Neural crest cell (in vitro differentiated cells): ENCODE measurements at regions not wholly inside any gene's neighbourhood (a gene's known extent, or its start where the extent isn't known, plus 50 kb on each side); places are given as distances from the start of the nearest gene placed in this dataset.

Experiments used
- DNase-seq: peaks from one replicate; pipeline ENCODE4 v3.0.0; 2021; ENCODE audit warnings: low read depth, mixed read lengths, low spot score
- H3K27ac Mint-ChIP-seq: one replicate; pipeline ENCODE4 v1.8.0; 2021; ENCODE audit warnings: mild to moderate bottlenecking, mixed read lengths; ENCODE audit not compliant: unreplicated experiment
- H3K27me3 Mint-ChIP-seq: 2 replicates; pipeline ENCODE4 v1.8.0; 2021; ENCODE audit warnings: low read depth, mild to moderate bottlenecking, mixed read lengths
- H3K36me3 Mint-ChIP-seq: 2 replicates; pipeline ENCODE4 v1.8.0; 2021; ENCODE audit warnings: low read depth, mild to moderate bottlenecking, mixed read lengths
- H3K4me1 Mint-ChIP-seq: 2 replicates; pipeline ENCODE4 v1.8.0; 2021; ENCODE audit warnings: mixed read lengths
- H3K4me3 Mint-ChIP-seq: one replicate; pipeline ENCODE4 v1.8.0; 2021; ENCODE audit warnings: mild to moderate bottlenecking, mixed read lengths
- H3K9me3 Mint-ChIP-seq: 2 replicates; pipeline ENCODE4 v1.8.0; 2021; ENCODE audit warnings: mixed read lengths
- TF ChIP-seq, protein P1 (sequence below): fragments of 200-600 bp; sonication (generic); conservative IDR thresholded peaks from 2 replicates; pipeline ENCODE4 v1.5.0; 2021; ENCODE audit warnings: antibody characterized with exemption, mild to moderate bottlenecking

DNA sequence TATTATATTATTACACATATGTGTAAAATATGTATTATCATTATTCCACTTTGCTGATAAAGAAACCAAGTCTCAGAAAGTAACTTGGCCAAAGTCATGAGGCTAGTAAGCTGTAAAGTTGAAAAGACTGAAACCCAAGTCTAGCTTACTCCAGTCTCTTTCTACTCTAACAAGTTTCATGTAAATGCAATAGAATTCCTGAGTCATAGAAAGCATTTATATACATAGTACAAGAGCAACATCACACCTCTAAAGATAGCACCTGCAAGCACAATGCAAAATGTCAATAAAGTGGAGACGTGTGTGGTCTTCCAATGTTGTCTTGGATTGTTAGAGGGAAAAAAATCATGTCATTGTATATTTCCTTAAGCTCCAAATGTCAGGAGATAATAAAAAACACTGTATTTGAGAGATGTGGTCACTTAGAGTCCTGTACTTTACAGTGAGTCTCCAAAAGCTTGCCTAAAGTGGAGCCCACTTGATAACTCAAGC, 430.3 kb upstream of the NRP1 start:
- H3K4me1 Mint-ChIP-seq = peaks cover 13% of the 10 kb centered on the region
- no peak overlapping the region for H3K4me3 Mint-ChIP-seq
- H3K27me3 Mint-ChIP-seq = no peaks in the 10 kb centered on the region
- H3K36me3 Mint-ChIP-seq = no peaks in the 10 kb centered on the region
- H3K27ac Mint-ChIP-seq = no peak overlapping the region
- TF ChIP-seq, protein P1, sequence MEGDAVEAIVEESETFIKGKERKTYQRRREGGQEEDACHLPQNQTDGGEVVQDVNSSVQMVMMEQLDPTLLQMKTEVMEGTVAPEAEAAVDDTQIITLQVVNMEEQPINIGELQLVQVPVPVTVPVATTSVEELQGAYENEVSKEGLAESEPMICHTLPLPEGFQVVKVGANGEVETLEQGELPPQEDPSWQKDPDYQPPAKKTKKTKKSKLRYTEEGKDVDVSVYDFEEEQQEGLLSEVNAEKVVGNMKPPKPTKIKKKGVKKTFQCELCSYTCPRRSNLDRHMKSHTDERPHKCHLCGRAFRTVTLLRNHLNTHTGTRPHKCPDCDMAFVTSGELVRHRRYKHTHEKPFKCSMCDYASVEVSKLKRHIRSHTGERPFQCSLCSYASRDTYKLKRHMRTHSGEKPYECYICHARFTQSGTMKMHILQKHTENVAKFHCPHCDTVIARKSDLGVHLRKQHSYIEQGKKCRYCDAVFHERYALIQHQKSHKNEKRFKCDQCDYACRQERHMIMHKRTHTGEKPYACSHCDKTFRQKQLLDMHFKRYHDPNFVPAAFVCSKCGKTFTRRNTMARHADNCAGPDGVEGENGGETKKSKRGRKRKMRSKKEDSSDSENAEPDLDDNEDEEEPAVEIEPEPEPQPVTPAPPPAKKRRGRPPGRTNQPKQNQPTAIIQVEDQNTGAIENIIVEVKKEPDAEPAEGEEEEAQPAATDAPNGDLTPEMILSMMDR = no peak
- peaks cover 8% of the 10 kb centered on the region for H3K9me3 Mint-ChIP-seq
- no peak for DNase-seq

- Mint-ChIP-seq H3K4me3 (no peak overlapping the region), H3K27ac (peak overlapping the region; percentile 10), H3K9me3 (peaks cover 5% of the 10 kb centered on the region), H3K27me3 (no peaks in the 10 kb centered on the region), H3K36me3 (no peaks in the 10 kb centered on the region), H3K4me1 (peaks cover 13% of the 10 kb centered on the region)
- DNase-seq = no peak
- TF ChIP-seq, protein P1 = no peak
Observed at GRCh38 chr10:33760056-33760943, 425.8 kb upstream of the NRP1 start.

DNA sequence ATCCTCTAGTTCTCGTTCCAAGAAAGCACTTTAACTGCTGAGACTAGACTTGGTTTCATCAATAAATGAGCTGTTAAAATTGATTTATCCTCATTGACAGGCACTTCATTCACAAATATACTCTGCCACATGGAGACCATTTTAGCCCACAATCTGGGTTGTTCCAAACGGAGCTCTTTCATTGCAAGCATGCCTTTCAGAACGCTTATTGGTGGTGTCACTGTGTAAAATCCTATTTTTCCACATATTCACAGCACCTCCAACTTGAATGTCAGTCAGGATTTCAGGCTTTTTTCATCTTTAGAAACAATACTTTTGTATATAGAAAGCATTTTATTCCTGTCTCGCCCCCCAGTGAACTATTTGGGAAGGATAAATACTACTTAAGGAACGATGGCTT, 424.7 kb upstream of the NRP1 start:
- Mint-ChIP-seq H3K27me3 (no peaks in the 10 kb centered on the region), H3K4me3 (no peak overlapping the region), H3K27ac (no peak overlapping the region), H3K4me1 (peaks cover 13% of the 10 kb centered on the region), H3K36me3 (no peaks in the 10 kb centered on the region), H3K9me3 (peaks cover 5% of the 10 kb centered on the region)
- DNase-seq = no peak
- TF ChIP-seq, protein P1 = no peak

DNA sequence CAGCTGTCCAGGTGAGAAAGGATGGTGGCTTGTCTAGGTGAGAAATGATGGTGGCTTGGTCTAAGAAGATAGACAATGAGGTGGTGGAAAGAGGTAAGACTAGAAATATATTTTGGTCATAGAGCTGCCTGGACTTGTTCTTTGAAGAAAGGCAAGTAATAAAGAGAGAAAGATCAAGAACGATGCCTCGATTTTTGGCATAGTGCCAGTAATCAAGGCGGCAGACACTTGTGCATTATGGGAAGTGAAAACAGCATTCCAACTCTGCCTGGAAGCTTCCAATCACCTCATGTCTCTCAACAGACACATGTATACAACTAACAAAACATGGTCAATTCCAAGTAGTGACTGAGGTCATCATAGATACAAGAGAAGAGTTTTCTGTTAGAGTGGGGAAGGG, 423.8 kb upstream of the NRP1 start:
- H3K36me3 Mint-ChIP-seq = no peaks in the 10 kb centered on the region
- TF ChIP-seq, protein P1 = no peak
- H3K4me3 Mint-ChIP-seq = no peak overlapping the region
- H3K4me1 Mint-ChIP-seq = peaks cover 13% of the 10 kb centered on the region
- no peaks in the 10 kb centered on the region for H3K27me3 Mint-ChIP-seq
- peaks cover 5% of the 10 kb centered on the region for H3K9me3 Mint-ChIP-seq
- H3K27ac Mint-ChIP-seq = no peak overlapping the region
- no peak for DNase-seq

- Mint-ChIP-seq H3K36me3 (no peaks in the 10 kb centered on the region), H3K27me3 (no peaks in the 10 kb centered on the region), H3K4me3 (no peak overlapping the region), H3K27ac (no peak overlapping the region), H3K9me3 (no peaks in the 10 kb centered on the region), H3K4me1 (peaks cover 1% of the 10 kb centered on the region)
- TF ChIP-seq, protein P1 = no peak
- DNase-seq = no peak
Observed at GRCh38 chr10:33754052-33754451, 419.6 kb upstream of the NRP1 start.
